Mammary epithelial cell (primary cell): ENCODE measurements at regions not wholly inside any gene's neighbourhood (a gene's known extent, or its start where the extent isn't known, plus 50 kb on each side); places are given as distances from the start of the nearest gene placed in this dataset.

Source experiments
- EZH2 ChIP-seq: IDR thresholded peaks from 2 replicates; pipeline ENCODE4 v1.6.1; 2012; ENCODE audit warnings: low read length, inconsistent platforms, borderline replicate concordance
- TF ChIP-seq, protein P1 (sequence below), 2 donors: IDR thresholded peaks in 1 of 2; conservative IDR thresholded peaks in 1 of 2; 2 replicates each; pipeline ENCODE4 v1.5.1; 2011 to 2012; ENCODE audit warnings: inconsistent platforms in 2 of 2, low read length in 2 of 2, mild to moderate bottlenecking in 2 of 2, control low read depth in 1 of 2, low read depth in 1 of 2; ENCODE audit not compliant: insufficient read depth in 1 of 2; ENCODE audit errors: extremely low read depth in 1 of 2

DNA sequence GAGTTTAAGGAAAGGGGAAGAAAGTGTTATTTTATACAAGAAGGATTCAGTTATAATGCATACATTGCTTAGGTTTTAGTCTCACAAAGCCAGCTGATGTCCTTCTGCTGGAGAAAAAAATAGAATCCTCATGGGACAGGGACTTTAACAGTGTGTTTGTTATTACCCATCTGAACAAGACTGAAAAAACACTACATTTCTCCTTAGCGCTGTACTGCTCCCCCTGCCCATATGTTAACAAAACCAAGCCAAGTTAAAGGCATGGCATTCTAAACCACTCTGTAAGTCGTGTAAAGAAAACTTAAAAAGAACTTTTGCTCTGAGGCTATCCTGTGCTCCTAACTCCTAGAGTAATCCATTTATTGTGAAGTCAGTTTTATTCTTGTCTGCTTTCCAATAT lies 102.6 kb upstream of the NYAP2 start:
- TF ChIP-seq, protein P1, sequence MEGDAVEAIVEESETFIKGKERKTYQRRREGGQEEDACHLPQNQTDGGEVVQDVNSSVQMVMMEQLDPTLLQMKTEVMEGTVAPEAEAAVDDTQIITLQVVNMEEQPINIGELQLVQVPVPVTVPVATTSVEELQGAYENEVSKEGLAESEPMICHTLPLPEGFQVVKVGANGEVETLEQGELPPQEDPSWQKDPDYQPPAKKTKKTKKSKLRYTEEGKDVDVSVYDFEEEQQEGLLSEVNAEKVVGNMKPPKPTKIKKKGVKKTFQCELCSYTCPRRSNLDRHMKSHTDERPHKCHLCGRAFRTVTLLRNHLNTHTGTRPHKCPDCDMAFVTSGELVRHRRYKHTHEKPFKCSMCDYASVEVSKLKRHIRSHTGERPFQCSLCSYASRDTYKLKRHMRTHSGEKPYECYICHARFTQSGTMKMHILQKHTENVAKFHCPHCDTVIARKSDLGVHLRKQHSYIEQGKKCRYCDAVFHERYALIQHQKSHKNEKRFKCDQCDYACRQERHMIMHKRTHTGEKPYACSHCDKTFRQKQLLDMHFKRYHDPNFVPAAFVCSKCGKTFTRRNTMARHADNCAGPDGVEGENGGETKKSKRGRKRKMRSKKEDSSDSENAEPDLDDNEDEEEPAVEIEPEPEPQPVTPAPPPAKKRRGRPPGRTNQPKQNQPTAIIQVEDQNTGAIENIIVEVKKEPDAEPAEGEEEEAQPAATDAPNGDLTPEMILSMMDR (conservative IDR thresholded peaks at IDR 0.05 in 1 of 2, IDR thresholded peaks at IDR 0.05 in 1 of 2; ENCODE audit: extremely low read depth in 1 of 2, insufficient read depth in 1 of 2, low read depth in 1 of 2, low read length in 2 of 2) = no peak
- TF ChIP-seq EZH2 = no peak
